Activated CD4-positive, alpha-beta memory T cell treated with anti-CD3 and anti-CD28 coated beads for 36 hours (primary cell): ENCODE measurements at regions not wholly inside any gene's neighbourhood (a gene's known extent, or its start where the extent isn't known, plus 50 kb on each side); places are given as distances from the start of the nearest gene placed in this dataset.

Experiments used
- CTCF ChIA-PET: fragments of 350-600 bp; sonication (Branson Sonifier 250); formaldehyde crosslinking; loops from one replicate; lab custom pipeline; 2021; ENCODE audit warnings: antibody characterized with exemption, inconsistent platforms; lab: Charles Lee
- POLR2A ChIA-PET: fragments of 350-600 bp; sonication (Branson Sonifier 250); formaldehyde crosslinking; loops from one replicate; lab custom pipeline; 2021; ENCODE audit warnings: antibody characterized with exemption; lab: Charles Lee
- DNase-seq: peaks from one replicate; pipeline ENCODE4 v3.0.0-alpha.2; 2020
- H3K27ac Mint-ChIP-seq: one replicate; pipeline ENCODE4 v1.8.0; 2021; ENCODE audit warnings: mixed read lengths
- H3K27me3 Mint-ChIP-seq: one replicate; pipeline ENCODE4 v1.8.0; 2021; ENCODE audit warnings: mixed read lengths
- H3K36me3 Mint-ChIP-seq: one replicate; pipeline ENCODE4 v1.8.0; 2021; ENCODE audit warnings: mixed read lengths
- H3K4me1 Mint-ChIP-seq: one replicate; pipeline ENCODE4 v1.8.0; 2021; ENCODE audit warnings: low read depth, mixed read lengths
- H3K4me3 Mint-ChIP-seq: one replicate; pipeline ENCODE4 v1.8.0; 2021; ENCODE audit warnings: mild to moderate bottlenecking, mixed read lengths
- H3K9me3 Mint-ChIP-seq: one replicate; pipeline ENCODE4 v1.8.0; 2021; ENCODE audit warnings: mixed read lengths
- intact Hi-C: fragments of 100-400 bp; cut with micrococcal nuclease; formaldehyde crosslinking; loops from one replicate; pipeline ENCODE4 v1.15.1; 2023

- Mint-ChIP-seq H3K9me3 (peaks cover 6% of the 10 kb centered on the region), H3K27me3 (no peaks in the 10 kb centered on the region), H3K4me3 (no peak overlapping the region), H3K4me1 (no peaks in the 10 kb centered on the region), H3K36me3 (peaks cover 1% of the 10 kb centered on the region), H3K27ac (no peak overlapping the region)
- intact Hi-C loops, result no loop called here
- DNase-seq, result no peak
- POLR2A ChIA-PET, result no interaction called here
- CTCF ChIA-PET, result no interaction called here
Measured at GRCh38 chr2:18690342-18690741, 101.0 kb upstream of the NT5C1B start.

GRCh38 chr2:18684206-18685038 lies 95.1 kb upstream of the NT5C1B start:
- POLR2A ChIA-PET, result no interaction called here
- H3K27ac Mint-ChIP-seq, result no peak overlapping the region
- DNase-seq, result no peak
- intact Hi-C loops, result no loop called here
- H3K4me3 Mint-ChIP-seq, result no peak overlapping the region
- no peaks in the 10 kb centered on the region for H3K36me3 Mint-ChIP-seq
- no peaks in the 10 kb centered on the region for H3K27me3 Mint-ChIP-seq
- CTCF ChIA-PET, result no interaction called here
- H3K4me1 Mint-ChIP-seq, result peaks cover 4% of the 10 kb centered on the region
- H3K9me3 Mint-ChIP-seq, result no peaks in the 10 kb centered on the region

- H3K27ac Mint-ChIP-seq, result no peak overlapping the region
- DNase-seq, result no peak
- no peak overlapping the region for H3K4me3 Mint-ChIP-seq
- intact Hi-C loops, result no loop called here
- peaks cover 4% of the 10 kb centered on the region for H3K4me1 Mint-ChIP-seq
- no peaks in the 10 kb centered on the region for H3K27me3 Mint-ChIP-seq
- ChIA-PET POLR2A (no interaction called here), CTCF (interaction anchor here (0.7 kb wide), 1 partner anchor 9 kb away, joined by 3 read pairs; no protein-coding TSS in a partner anchor)
- H3K9me3 Mint-ChIP-seq, result no peaks in the 10 kb centered on the region
- peaks cover 4% of the 10 kb centered on the region for H3K36me3 Mint-ChIP-seq
Measured at GRCh38 chr2:18682681-18683080, 93.3 kb upstream of the NT5C1B start.

GRCh38 chr2:18677280-18677679 lies 87.9 kb upstream of the NT5C1B start:
- H3K36me3 Mint-ChIP-seq, result peaks cover 20% of the 10 kb centered on the region
- intact Hi-C loops, result no loop called here
- CTCF ChIA-PET, result interaction anchor here (0.5 kb wide), 1 partner anchor 1033 kb away, joined by 3 read pairs; no protein-coding TSS in a partner anchor

DNA sequence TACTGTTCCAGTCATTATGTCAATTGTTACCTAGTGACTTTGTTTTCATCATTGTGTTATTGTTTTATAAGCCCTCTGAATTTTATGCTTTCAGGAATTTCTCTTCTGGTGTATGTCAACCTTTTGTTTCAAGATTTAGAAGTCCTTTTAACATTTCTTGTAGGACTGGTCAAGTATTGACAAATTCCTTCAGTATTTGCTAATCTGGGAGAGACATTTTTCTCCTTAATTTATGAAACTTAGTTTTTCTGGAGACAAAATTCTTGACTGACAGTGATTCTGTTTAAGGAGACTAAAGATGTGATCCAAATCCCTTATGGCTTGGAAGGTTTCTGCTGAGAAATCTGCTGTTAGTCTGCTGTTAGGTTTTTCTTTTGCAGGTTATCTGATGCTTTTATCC lies 84.9 kb upstream of the NT5C1B start:
- no peak for DNase-seq
- Mint-ChIP-seq H3K4me1 (no peaks in the 10 kb centered on the region), H3K4me3 (no peak overlapping the region), H3K9me3 (peaks cover 36% of the 10 kb centered on the region), H3K36me3 (peaks cover 32% of the 10 kb centered on the region), H3K27ac (no peak overlapping the region), H3K27me3 (no peaks in the 10 kb centered on the region)
- ChIA-PET POLR2A (no interaction called here), CTCF (no interaction called here)
- intact Hi-C loops, result no loop called here

More at GRCh38 chr2:18677280-18677679, 87.9 kb upstream of the NT5C1B start:
- no peak overlapping the region for H3K4me3 Mint-ChIP-seq
- H3K9me3 Mint-ChIP-seq, result peaks cover 25% of the 10 kb centered on the region
- no peaks in the 10 kb centered on the region for H3K27me3 Mint-ChIP-seq
- no peak overlapping the region for H3K27ac Mint-ChIP-seq
- H3K4me1 Mint-ChIP-seq, result peaks cover 2% of the 10 kb centered on the region
- POLR2A ChIA-PET, result no interaction called here
- DNase-seq, result no peak

GRCh38 chr2:18671363-18671762 lies 82.0 kb upstream of the NT5C1B start:
- Mint-ChIP-seq H3K27me3 (no peaks in the 10 kb centered on the region), H3K4me3 (no peak overlapping the region), H3K4me1 (no peaks in the 10 kb centered on the region), H3K27ac (no peak overlapping the region), H3K36me3 (peaks cover 44% of the 10 kb centered on the region), H3K9me3 (peaks cover 41% of the 10 kb centered on the region)
- CTCF ChIA-PET, result no interaction called here
- DNase-seq, result no peak
- POLR2A ChIA-PET, result no interaction called here
- intact Hi-C loops, result no loop called here

- H3K4me3 Mint-ChIP-seq, result no peak overlapping the region
- CTCF ChIA-PET, result no interaction called here
- no peak for DNase-seq
- POLR2A ChIA-PET, result no interaction called here
- H3K27me3 Mint-ChIP-seq, result no peaks in the 10 kb centered on the region
- peaks cover 23% of the 10 kb centered on the region for H3K9me3 Mint-ChIP-seq
- peaks cover 33% of the 10 kb centered on the region for H3K36me3 Mint-ChIP-seq
- no peaks in the 10 kb centered on the region for H3K4me1 Mint-ChIP-seq
- H3K27ac Mint-ChIP-seq, result no peak overlapping the region
- intact Hi-C loops, result no loop called here
Measured at GRCh38 chr2:18668221-18668620, 78.9 kb upstream of the NT5C1B start.

- Mint-ChIP-seq H3K4me3 (no peak overlapping the region), H3K27me3 (no peaks in the 10 kb centered on the region), H3K27ac (no peak overlapping the region), H3K9me3 (peaks cover 5% of the 10 kb centered on the region), H3K4me1 (no peaks in the 10 kb centered on the region), H3K36me3 (peaks cover 20% of the 10 kb centered on the region)
- intact Hi-C loops, result no loop called here
- POLR2A ChIA-PET, result no interaction called here
- no peak for DNase-seq
- CTCF ChIA-PET, result no interaction called here
Measured at GRCh38 chr2:18664421-18664820, 75.1 kb upstream of the NT5C1B start.

- H3K4me1 Mint-ChIP-seq, result no peaks in the 10 kb centered on the region
- peaks cover 16% of the 10 kb centered on the region for H3K36me3 Mint-ChIP-seq
- peaks cover 5% of the 10 kb centered on the region for H3K9me3 Mint-ChIP-seq
Measured at GRCh38 chr2:18663861-18664260, 74.5 kb upstream of the NT5C1B start.

DNA sequence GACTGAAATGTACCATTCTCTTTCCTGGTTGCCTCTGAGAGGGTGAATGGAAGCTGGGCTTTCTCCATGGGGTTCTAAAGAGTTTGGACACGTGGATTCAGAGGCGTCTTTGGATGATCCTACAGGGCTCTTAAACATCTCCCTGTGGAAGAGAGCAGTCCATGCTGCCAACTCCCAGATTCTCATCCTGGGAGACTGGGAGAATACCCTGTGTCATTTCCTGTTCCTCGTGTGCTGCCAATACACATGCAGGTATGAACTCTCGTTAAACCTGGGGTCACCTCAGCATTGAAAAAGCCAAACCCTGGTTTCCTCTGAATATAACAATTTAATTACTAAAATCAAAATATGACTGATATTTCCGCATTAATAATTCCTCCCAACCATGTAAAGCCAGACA lies 73.3 kb upstream of the NT5C1B start:
- intact Hi-C loops, result no loop called here
- Mint-ChIP-seq H3K36me3 (peaks cover 13% of the 10 kb centered on the region), H3K4me1 (no peaks in the 10 kb centered on the region), H3K9me3 (peaks cover 3% of the 10 kb centered on the region), H3K27ac (no peak overlapping the region), H3K27me3 (no peaks in the 10 kb centered on the region), H3K4me3 (no peak overlapping the region)
- CTCF ChIA-PET, result no interaction called here
- no peak for DNase-seq
- POLR2A ChIA-PET, result no interaction called here

More at GRCh38 chr2:18663861-18664260, 74.5 kb upstream of the NT5C1B start:
- ChIA-PET CTCF (no interaction called here), POLR2A (no interaction called here)
- Mint-ChIP-seq H3K4me3 (no peak overlapping the region), H3K27me3 (no peaks in the 10 kb centered on the region), H3K27ac (no peak overlapping the region)
- intact Hi-C loops, result no loop called here
- DNase-seq, result no peak

- Mint-ChIP-seq H3K9me3 (no peaks in the 10 kb centered on the region), H3K27ac (no peak overlapping the region), H3K36me3 (no peaks in the 10 kb centered on the region), H3K4me3 (no peak overlapping the region), H3K27me3 (no peaks in the 10 kb centered on the region), H3K4me1 (no peaks in the 10 kb centered on the region)
- ChIA-PET CTCF (interaction anchor here (0.6 kb wide), 1 partner anchor 116 kb away, joined by 4 read pairs; no protein-coding TSS in a partner anchor), POLR2A (no interaction called here)
- no peak for DNase-seq
- intact Hi-C loops, result no loop called here
Measured at GRCh38 chr2:18659915-18660314, 70.5 kb upstream of the NT5C1B start.

GRCh38 chr2:18656048-18656447 lies 66.7 kb upstream of the NT5C1B start:
- ChIA-PET POLR2A (no interaction called here), CTCF (no interaction called here)
- H3K27me3 Mint-ChIP-seq, result no peaks in the 10 kb centered on the region
- H3K4me3 Mint-ChIP-seq, result no peak overlapping the region
- no peak overlapping the region for H3K27ac Mint-ChIP-seq
- no peak for DNase-seq
- no peaks in the 10 kb centered on the region for H3K36me3 Mint-ChIP-seq
- H3K4me1 Mint-ChIP-seq, result no peaks in the 10 kb centered on the region
- intact Hi-C loops, result no loop called here
- no peaks in the 10 kb centered on the region for H3K9me3 Mint-ChIP-seq
